ENCODE measurements at regions not wholly inside any gene's neighbourhood (a gene's known extent, or its start where the extent isn't known, plus 50 kb on each side); places are given as distances from the start of the nearest gene placed in this dataset.

DNA sequence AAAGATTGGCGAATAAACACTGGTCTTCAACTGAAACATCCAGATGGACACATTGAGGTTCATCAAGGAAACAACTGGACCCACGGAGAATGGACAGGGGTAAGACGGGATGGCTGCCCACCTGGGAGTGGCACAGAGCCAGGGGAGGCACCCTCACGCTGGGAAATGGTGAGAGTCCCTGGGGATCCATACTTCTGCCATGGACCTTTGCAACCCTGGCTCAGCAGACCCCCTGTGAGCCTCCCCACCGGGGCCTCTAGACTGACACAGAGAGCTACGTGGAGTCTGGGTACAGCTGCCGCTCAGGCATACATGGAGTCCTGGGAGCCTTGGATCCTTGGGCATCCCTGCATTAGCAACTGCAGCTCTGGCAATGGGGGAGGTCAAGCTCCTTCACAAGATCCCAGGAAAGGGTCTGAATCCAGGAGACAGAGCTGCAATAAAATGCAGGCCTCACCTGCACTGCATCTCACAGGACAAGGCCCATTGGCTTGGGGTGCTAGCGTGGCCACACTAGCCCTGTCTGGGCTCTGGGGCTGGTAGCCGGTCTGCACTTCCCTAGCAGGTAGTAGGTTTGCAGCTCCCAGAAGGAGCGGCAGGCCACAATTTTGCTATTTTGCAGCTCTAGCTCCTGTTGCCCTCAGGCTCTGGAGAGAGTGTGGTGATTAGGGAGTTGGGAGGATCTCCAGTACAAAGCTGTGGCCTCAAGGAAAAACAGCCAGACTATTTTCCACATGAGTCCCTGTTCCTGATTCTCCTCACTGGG, 496.4 kb upstream of the LRRC4C start:
- no peak overlapping the region for H3K27ac ChIP-seq (ENCODE audit: low read length)
- no peaks in the 10 kb centered on the region for H3K27me3 ChIP-seq (ENCODE audit: insufficient read depth, low read length, poor library complexity)
- no peaks in the 10 kb centered on the region for H3K79me2 ChIP-seq (ENCODE audit: insufficient read depth, low read length)
- no peak overlapping the region for H3K4me2 ChIP-seq (ENCODE audit: insufficient read depth, low read length)
- no peak overlapping the region for H3K4me3 ChIP-seq (ENCODE audit: low read depth in 1 of 2, low read length in 2 of 2)
- no peak overlapping the region for H2AFZ ChIP-seq (ENCODE audit: low read depth, low read length)
- ATAC-seq (ENCODE audit: insufficient read depth, low read depth) (no peak), DNase-seq (no peak)
- no peaks in the 10 kb centered on the region for H3K4me1 ChIP-seq (ENCODE audit: insufficient read depth, low read length)
- H3K9me3 ChIP-seq (ENCODE audit: insufficient read depth, low read length, severe bottlenecking): peaks cover 3% of the 10 kb centered on the region
- TF ChIP-seq, protein P1, sequence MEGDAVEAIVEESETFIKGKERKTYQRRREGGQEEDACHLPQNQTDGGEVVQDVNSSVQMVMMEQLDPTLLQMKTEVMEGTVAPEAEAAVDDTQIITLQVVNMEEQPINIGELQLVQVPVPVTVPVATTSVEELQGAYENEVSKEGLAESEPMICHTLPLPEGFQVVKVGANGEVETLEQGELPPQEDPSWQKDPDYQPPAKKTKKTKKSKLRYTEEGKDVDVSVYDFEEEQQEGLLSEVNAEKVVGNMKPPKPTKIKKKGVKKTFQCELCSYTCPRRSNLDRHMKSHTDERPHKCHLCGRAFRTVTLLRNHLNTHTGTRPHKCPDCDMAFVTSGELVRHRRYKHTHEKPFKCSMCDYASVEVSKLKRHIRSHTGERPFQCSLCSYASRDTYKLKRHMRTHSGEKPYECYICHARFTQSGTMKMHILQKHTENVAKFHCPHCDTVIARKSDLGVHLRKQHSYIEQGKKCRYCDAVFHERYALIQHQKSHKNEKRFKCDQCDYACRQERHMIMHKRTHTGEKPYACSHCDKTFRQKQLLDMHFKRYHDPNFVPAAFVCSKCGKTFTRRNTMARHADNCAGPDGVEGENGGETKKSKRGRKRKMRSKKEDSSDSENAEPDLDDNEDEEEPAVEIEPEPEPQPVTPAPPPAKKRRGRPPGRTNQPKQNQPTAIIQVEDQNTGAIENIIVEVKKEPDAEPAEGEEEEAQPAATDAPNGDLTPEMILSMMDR (IDR thresholded peaks at IDR 0.05; ENCODE audit: borderline replicate concordance, extremely low read depth, low read length, poor library complexity, severe bottlenecking): no peak
- no peak for TF ChIP-seq EZH2 (IDR thresholded peaks at IDR 0.05; ENCODE audit: borderline replicate concordance, low read depth, low read length, severe bottlenecking)
- no peaks in the 10 kb centered on the region for H4K20me1 ChIP-seq (ENCODE audit: insufficient read depth, low read length)
- H3K9ac ChIP-seq (ENCODE audit: low read depth, low read length): no peak overlapping the region
- H3K36me3 ChIP-seq (ENCODE audit: insufficient read depth, low read length): no peaks in the 10 kb centered on the region

DNA sequence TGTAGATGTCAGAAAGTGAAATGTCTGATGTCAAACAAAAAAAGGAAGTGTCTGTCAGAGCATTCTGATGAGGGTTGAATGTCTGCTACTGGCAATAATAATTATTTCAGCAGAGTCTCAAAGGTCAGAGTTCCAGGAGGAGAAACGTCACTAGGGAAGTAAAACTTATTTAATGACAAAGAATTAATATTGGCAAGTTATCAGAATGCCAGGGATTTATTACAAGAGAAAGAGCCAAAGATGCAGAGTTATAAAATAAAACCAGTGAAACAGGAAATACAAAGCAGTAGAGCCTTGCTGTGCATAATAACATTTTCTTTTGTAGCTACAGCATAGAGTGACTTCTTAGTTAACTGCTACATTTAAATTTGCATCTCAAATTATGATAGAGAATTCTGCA, 504.0 kb upstream of the LRRC4C start:
- Histone ChIP-seq H3K4me3 (ENCODE audit: low read depth in 1 of 2, low read length in 2 of 2) (no peak overlapping the region), H3K4me1 (ENCODE audit: insufficient read depth, low read length) (no peaks in the 10 kb centered on the region), H2AFZ (ENCODE audit: low read depth, low read length) (no peak overlapping the region), H3K4me2 (ENCODE audit: insufficient read depth, low read length) (no peak overlapping the region), H3K27ac (ENCODE audit: low read length) (no peak overlapping the region), H3K9me3 (ENCODE audit: insufficient read depth, low read length, severe bottlenecking) (no peaks in the 10 kb centered on the region), H3K36me3 (ENCODE audit: insufficient read depth, low read length) (no peaks in the 10 kb centered on the region), H3K9ac (ENCODE audit: low read depth, low read length) (no peak overlapping the region), H4K20me1 (ENCODE audit: insufficient read depth, low read length) (no peaks in the 10 kb centered on the region), H3K79me2 (ENCODE audit: insufficient read depth, low read length) (no peaks in the 10 kb centered on the region), H3K27me3 (ENCODE audit: insufficient read depth, low read length, poor library complexity) (no peaks in the 10 kb centered on the region)
- no peak for DNase-seq
- no peak for ATAC-seq (ENCODE audit: insufficient read depth, low read depth)
- TF ChIP-seq EZH2 (IDR thresholded peaks at IDR 0.05; ENCODE audit: borderline replicate concordance, low read depth, low read length, severe bottlenecking): no peak
- TF ChIP-seq, protein P1 (IDR thresholded peaks at IDR 0.05; ENCODE audit: borderline replicate concordance, extremely low read depth, low read length, poor library complexity, severe bottlenecking): no peak

DNA sequence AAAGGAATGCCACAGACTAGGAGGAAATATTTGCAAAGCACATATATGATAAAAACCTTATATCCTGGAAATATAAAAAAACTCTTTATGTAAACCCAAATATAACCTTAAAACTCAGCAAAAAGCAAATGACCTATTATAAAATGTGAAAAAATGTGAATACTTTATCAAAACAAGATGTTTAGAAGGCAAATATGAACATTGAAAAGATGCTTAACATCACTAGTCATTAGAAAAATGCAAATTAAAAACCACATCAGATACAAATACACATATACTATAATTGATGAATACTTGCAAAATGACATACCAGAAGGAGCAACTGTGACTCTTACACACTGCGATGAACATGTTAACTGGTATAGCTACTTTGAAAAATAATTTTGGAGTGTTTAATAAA, 511.2 kb upstream of the LRRC4C start:
- Histone ChIP-seq H3K9me3 (ENCODE audit: insufficient read depth, low read length, severe bottlenecking) (no peaks in the 10 kb centered on the region), H3K27me3 (ENCODE audit: insufficient read depth, low read length, poor library complexity) (no peaks in the 10 kb centered on the region), H3K36me3 (ENCODE audit: insufficient read depth, low read length) (no peaks in the 10 kb centered on the region), H2AFZ (ENCODE audit: low read depth, low read length) (no peak overlapping the region), H3K9ac (ENCODE audit: low read depth, low read length) (no peak overlapping the region), H3K4me2 (ENCODE audit: insufficient read depth, low read length) (no peak overlapping the region), H3K79me2 (ENCODE audit: insufficient read depth, low read length) (no peaks in the 10 kb centered on the region), H3K4me1 (ENCODE audit: insufficient read depth, low read length) (no peaks in the 10 kb centered on the region), H4K20me1 (ENCODE audit: insufficient read depth, low read length) (no peaks in the 10 kb centered on the region), H3K27ac (ENCODE audit: low read length) (no peak overlapping the region), H3K4me3 (ENCODE audit: low read depth in 1 of 2, low read length in 2 of 2) (no peak overlapping the region)
- DNase-seq (no peak), ATAC-seq (ENCODE audit: insufficient read depth, low read depth) (no peak)
- TF ChIP-seq EZH2 (IDR thresholded peaks at IDR 0.05; ENCODE audit: borderline replicate concordance, low read depth, low read length, severe bottlenecking): no peak
- TF ChIP-seq, protein P1 (IDR thresholded peaks at IDR 0.05; ENCODE audit: borderline replicate concordance, extremely low read depth, low read length, poor library complexity, severe bottlenecking): no peak

Measured in DND-41 (cell line).